ENCODE measurements at regions not wholly inside any gene's neighbourhood (a gene's known extent, or its start where the extent isn't known, plus 50 kb on each side); places are given as distances from the start of the nearest gene placed in this dataset.

GRCh38 chr1:201612645-201613044 is 73.7 kb downstream of the NAV1 start:
- DNase-seq, result no peak

GRCh38 chr1:201614262-201615015 is 75.5 kb downstream of the NAV1 start:
- DNase-seq, result no peak

GRCh38 chr1:201617157-201617556 is 78.2 kb downstream of the NAV1 start:
- no peak for DNase-seq

- DNase-seq, result no peak
Measured at GRCh38 chr1:201618389-201618788, 79.5 kb downstream of the NAV1 start.

- DNase-seq, result no peak
Measured at GRCh38 chr1:201618905-201619304, 80.0 kb downstream of the NAV1 start.

GRCh38 chr1:201619513-201619912 is 80.6 kb downstream of the NAV1 start:
- no peak for DNase-seq

GRCh38 chr1:201622353-201622752 is 83.4 kb downstream of the NAV1 start:
- DNase-seq, result no peak

GRCh38 chr1:201622824-201623223 is 83.9 kb downstream of the NAV1 start:
- no peak for DNase-seq

- no peak for DNase-seq
Measured at GRCh38 chr1:201624741-201625225, 85.9 kb downstream of the NAV1 start.

GRCh38 chr1:201625226-201625761 is 86.4 kb downstream of the NAV1 start:
- no peak for DNase-seq

GRCh38 chr1:201625851-201626251 is 86.9 kb downstream of the NAV1 start:
- no peak for DNase-seq

- no peak for DNase-seq
Measured at GRCh38 chr1:201626629-201627275, 87.8 kb downstream of the NAV1 start.

- DNase-seq, result no peak
Measured at GRCh38 chr1:201628490-201628889, 89.6 kb downstream of the NAV1 start.

GRCh38 chr1:201630582-201630981 is 91.7 kb downstream of the NAV1 start:
- DNase-seq, result no peak

GRCh38 chr1:201631037-201631436 is 92.1 kb downstream of the NAV1 start:
- no peak for DNase-seq

- no peak for DNase-seq
Measured at GRCh38 chr1:201632364-201632952, 93.5 kb downstream of the NAV1 start.

- no peak for DNase-seq
Measured at GRCh38 chr1:201633297-201633696, 94.4 kb downstream of the NAV1 start.

GRCh38 chr1:201633811-201634210 is 94.9 kb downstream of the NAV1 start:
- DNase-seq, result no peak

- DNase-seq, result no peak
Measured at GRCh38 chr1:201634261-201634660, 95.3 kb downstream of the NAV1 start.

GRCh38 chr1:201636097-201636496 is 97.2 kb downstream of the NAV1 start:
- DNase-seq, result no peak

GRCh38 chr1:201636510-201636971 is 97.6 kb downstream of the NAV1 start:
- DNase-seq, result no peak

- no peak for DNase-seq
Measured at GRCh38 chr1:201637282-201638079, 98.6 kb downstream of the NAV1 start.

GRCh38 chr1:201639391-201639790 is 100.5 kb downstream of the NAV1 start:
- DNase-seq, result no peak

Data from RPMI8226 (cell line).